Thyroid gland (tissue), 4 donors: ENCODE measurements at regions not wholly inside any gene's neighbourhood (a gene's known extent, or its start where the extent isn't known, plus 50 kb on each side); places are given as distances from the start of the nearest gene placed in this dataset.

ENCODE experiments used
- POLR2A ChIP-seq, 2 donors: fragments of 450-650 bp; IDR thresholded peaks; one replicate each; pipeline ENCODE4 v1.6.1; 2017; ENCODE audit warnings: antibody characterized with exemption in 2 of 2, mild to moderate bottlenecking in 2 of 2, moderate library complexity in 1 of 2
- TF ChIP-seq, protein P1 (sequence below), 6 experiments: fragments of 200-600 bp in 3 of 6; fragments of 450-650 bp in 3 of 6; sonication (generic) in 3 of 6; IDR thresholded peaks; one replicate each; pipeline ENCODE4 v1.5.1; 2016 to 2019; ENCODE audit warnings: antibody characterized with exemption in 6 of 6, mild to moderate bottlenecking in 2 of 6, inconsistent platforms in 1 of 6, moderate library complexity in 1 of 6

DNA sequence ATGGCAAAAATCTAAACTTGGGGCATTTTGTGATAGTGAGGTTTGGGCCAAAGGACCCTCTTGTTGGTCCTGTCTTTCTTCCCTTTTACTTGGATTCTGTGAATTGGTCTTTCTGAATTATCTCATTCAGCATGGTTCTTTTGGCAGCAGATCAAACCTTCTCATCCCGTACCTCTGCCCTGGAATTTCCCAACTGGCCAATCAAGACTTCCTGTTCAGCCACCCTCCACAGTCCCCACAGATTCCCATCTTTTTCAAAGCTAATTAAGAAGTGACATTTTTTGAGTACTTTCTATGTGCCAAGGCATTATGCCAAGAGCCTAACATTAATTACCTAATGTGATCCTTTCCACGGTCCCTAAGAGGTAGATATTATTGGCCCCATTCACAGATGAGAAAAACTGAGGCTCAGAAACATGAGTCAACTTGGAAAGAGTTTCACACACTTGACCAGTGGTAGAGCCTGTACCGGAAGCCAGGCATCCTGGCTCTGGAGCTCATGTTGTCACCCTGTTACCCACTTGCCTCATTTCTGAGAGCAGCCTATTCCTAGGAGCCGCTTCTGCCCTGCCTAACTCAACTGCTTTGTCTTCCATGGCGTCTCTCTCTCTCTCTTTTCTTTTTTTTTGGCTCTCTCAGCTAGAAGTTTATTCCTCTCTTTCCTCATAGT is 135.9 kb downstream of the C12orf75 start:
- TF ChIP-seq, protein P1, sequence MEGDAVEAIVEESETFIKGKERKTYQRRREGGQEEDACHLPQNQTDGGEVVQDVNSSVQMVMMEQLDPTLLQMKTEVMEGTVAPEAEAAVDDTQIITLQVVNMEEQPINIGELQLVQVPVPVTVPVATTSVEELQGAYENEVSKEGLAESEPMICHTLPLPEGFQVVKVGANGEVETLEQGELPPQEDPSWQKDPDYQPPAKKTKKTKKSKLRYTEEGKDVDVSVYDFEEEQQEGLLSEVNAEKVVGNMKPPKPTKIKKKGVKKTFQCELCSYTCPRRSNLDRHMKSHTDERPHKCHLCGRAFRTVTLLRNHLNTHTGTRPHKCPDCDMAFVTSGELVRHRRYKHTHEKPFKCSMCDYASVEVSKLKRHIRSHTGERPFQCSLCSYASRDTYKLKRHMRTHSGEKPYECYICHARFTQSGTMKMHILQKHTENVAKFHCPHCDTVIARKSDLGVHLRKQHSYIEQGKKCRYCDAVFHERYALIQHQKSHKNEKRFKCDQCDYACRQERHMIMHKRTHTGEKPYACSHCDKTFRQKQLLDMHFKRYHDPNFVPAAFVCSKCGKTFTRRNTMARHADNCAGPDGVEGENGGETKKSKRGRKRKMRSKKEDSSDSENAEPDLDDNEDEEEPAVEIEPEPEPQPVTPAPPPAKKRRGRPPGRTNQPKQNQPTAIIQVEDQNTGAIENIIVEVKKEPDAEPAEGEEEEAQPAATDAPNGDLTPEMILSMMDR (IDR thresholded peaks at IDR 0.05) = no peak
- TF ChIP-seq POLR2A (IDR thresholded peaks at IDR 0.05) = no peak
